Kidney (tissue), 13 donors: ENCODE measurements at regions not wholly inside any gene's neighbourhood (a gene's known extent, or its start where the extent isn't known, plus 50 kb on each side); places are given as distances from the start of the nearest gene placed in this dataset.

ENCODE experiments used
- DNase-seq, 5 donors: peaks; one replicate each; pipeline ENCODE4 v3.0.0-alpha.2; 2013 to 2020
- FAIRE-seq: peaks from 2 replicates; lab custom pipeline; 2012; peaks lifted over from hg19 to GRCh38; lab: Jason Lieb, UNC
- H3K27ac ChIP-seq, 2 donors: one replicate each; pipeline ENCODE4 v1.7.0; 2013; ENCODE audit warnings: low read depth in 2 of 2, low read length in 2 of 2, inconsistent platforms in 1 of 2
- H3K27me3 ChIP-seq: one replicate; pipeline ENCODE4 v1.7.1; 2013; ENCODE audit warnings: low read length, inconsistent platforms; ENCODE audit not compliant: control insufficient read depth, insufficient read depth
- H3K36me3 ChIP-seq, 3 donors: one replicate each; pipeline versions ENCODE4 v1.7.0 to v1.7.1; 2013; ENCODE audit warnings: low read length in 3 of 3, control low read depth in 1 of 3, inconsistent platforms in 1 of 3; ENCODE audit not compliant: insufficient read depth in 3 of 3, control insufficient read depth in 2 of 3
- H3K4me1 ChIP-seq, 3 donors: one replicate each; pipeline versions ENCODE4 v1.7.0 to v1.7.1; 2013; ENCODE audit warnings: low read length in 3 of 3, inconsistent platforms in 1 of 3, low read depth in 1 of 3; ENCODE audit not compliant: control insufficient read depth in 2 of 3, insufficient read depth in 2 of 3
- H3K4me3 ChIP-seq, 3 donors: one replicate each; pipeline versions ENCODE4 v1.7.0 to v1.8.1; 2013; ENCODE audit warnings: low read length in 3 of 3, control low read depth in 1 of 3, inconsistent platforms in 1 of 3
- H3K9ac ChIP-seq, 3 donors: one replicate each; pipeline versions ENCODE4 v1.7.0 to v1.7.1; 2013; ENCODE audit warnings: low read length in 3 of 3, control low read depth in 1 of 3, inconsistent platforms in 1 of 3
- H3K9me3 ChIP-seq, 3 donors: one replicate each; pipeline versions ENCODE4 v1.7.0 to v1.7.1; 2013; ENCODE audit warnings: low read length in 3 of 3, control low read depth in 1 of 3, inconsistent platforms in 1 of 3; ENCODE audit not compliant: control insufficient read depth in 2 of 3, insufficient read depth in 1 of 3
- CTCF ChIP-seq: IDR thresholded peaks from 3 replicates; pipeline ENCODE4 v1.5.1; 2012; ENCODE audit warnings: mild to moderate bottlenecking, moderate library complexity, borderline replicate concordance; ENCODE audit not compliant: insufficient read depth; ENCODE audit errors: extremely low read depth
- intact Hi-C: fragments of 100-400 bp; cut with DNase I; formaldehyde crosslinking; loops from one replicate; pipeline ENCODE4 v1.11.1; 2022
- donor health status: control.
- donor health status: control.
- donor health status: control.
- donor health status: control.
- donor health status: control.
- donor health status: DM: yes; HTN: yes; CAD: no.
- donor health status: Normal renal cell carcinoma (clear cell type).

GRCh38 chr10:42888504-42889095 lies 106.0 kb downstream of the BMS1 start:
- no peak overlapping the region for H3K4me3 ChIP-seq
- no peaks in the 10 kb centered on the region for H3K27me3 ChIP-seq
- intact Hi-C loops: no loop called here
- TF ChIP-seq CTCF: no peak
- H3K4me1 ChIP-seq: no peaks in the 10 kb centered on the region
- H3K27ac ChIP-seq: no peak overlapping the region
- no peaks in the 10 kb centered on the region for H3K36me3 ChIP-seq
- no peak overlapping the region for H3K9ac ChIP-seq
- FAIRE-seq: no peak
- H3K9me3 ChIP-seq: no peaks in the 10 kb centered on the region
- DNase-seq: no peak

- peaks cover 0 to 4% (median 0%) of the 10 kb centered on the region in 3 donors for H3K9me3 ChIP-seq
- no peak overlapping the region for H3K9ac ChIP-seq
- DNase-seq (no peak), FAIRE-seq (no peak)
- H3K4me1 ChIP-seq: no peaks in the 10 kb centered on the region
- intact Hi-C loops: no loop called here
- no peaks in the 10 kb centered on the region for H3K36me3 ChIP-seq
- no peak overlapping the region for H3K4me3 ChIP-seq
- H3K27ac ChIP-seq: no peak overlapping the region
- peaks cover 14% of the 10 kb centered on the region for H3K27me3 ChIP-seq
- no peak for TF ChIP-seq CTCF
These were observed 114.1 kb downstream of the BMS1 start for GRCh38 chr10:42896735-42897134.

GRCh38 chr10:42898037-42898960 lies 115.7 kb downstream of the BMS1 start:
- DNase-seq (peak in 3 of 5 donors; percentile 20 to 61 (median 27)), FAIRE-seq (no peak)
- no peak for TF ChIP-seq CTCF
- peaks cover 14% of the 10 kb centered on the region for H3K27me3 ChIP-seq
- H3K36me3 ChIP-seq: no peaks in the 10 kb centered on the region
- intact Hi-C loops: no loop called here
- H3K9ac ChIP-seq: no peak overlapping the region
- H3K4me3 ChIP-seq: no peak overlapping the region
- H3K9me3 ChIP-seq: peaks cover 0 to 12% (median 2%) of the 10 kb centered on the region in 3 donors
- H3K27ac ChIP-seq: no peak overlapping the region
- H3K4me1 ChIP-seq: no peaks in the 10 kb centered on the region
